ENCODE measurements at regions not wholly inside any gene's neighbourhood (a gene's known extent, or its start where the extent isn't known, plus 50 kb on each side); places are given as distances from the start of the nearest gene placed in this dataset.
"Not testable (repeated sequence)": the region's sequence is repeated elsewhere in the genome, so short reads cannot be mapped to it uniquely, and the experiment has no call there.

DNA sequence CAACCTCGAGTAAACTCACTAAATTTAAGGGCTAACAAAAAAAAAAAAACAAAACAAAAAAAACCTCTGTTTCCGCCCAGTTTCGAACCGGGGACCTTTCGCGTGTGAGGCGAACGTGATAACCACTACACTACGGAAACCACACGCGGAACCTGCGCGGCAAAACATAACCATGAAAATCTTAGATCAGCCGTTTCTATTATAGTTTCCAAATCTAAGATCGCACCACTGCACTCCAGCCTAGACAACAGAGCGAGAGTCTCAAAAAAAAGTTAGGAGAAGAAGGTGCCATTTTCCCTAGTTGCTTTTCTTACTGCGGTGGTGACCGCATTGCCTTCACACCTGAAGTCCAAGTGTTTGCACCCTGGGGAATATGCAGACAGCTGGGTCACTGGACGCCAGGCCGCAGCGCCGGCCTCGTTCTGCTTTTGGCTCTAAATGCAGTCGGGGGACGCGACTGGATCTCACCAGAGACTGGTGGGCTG lies 167.8 kb downstream of the FAM72C start:
- H3K4me1 ChIP-seq (ENCODE audit: control insufficient read depth in 1 of 2, insufficient read depth in 2 of 2, low read length in 2 of 2); H3K4me2 ChIP-seq (ENCODE audit: low read length); H3K9me3 ChIP-seq (ENCODE audit: control insufficient read depth in 1 of 2, insufficient read depth in 1 of 2, low read depth in 1 of 2, low read length in 2 of 2); H4K20me1 ChIP-seq (ENCODE audit: insufficient read depth); H3K79me2 ChIP-seq (ENCODE audit: insufficient read depth, low read length); BruUV-seq (replicated peaks); H2AFZ ChIP-seq (ENCODE audit: low read depth, low read length, poor library complexity, severe bottlenecking); DNase-seq (ENCODE audit: low read depth, low spot score); CTCF ChIA-PET; intact Hi-C loops (cut with micrococcal nuclease); H3K36me3 ChIP-seq (ENCODE audit: control insufficient read depth in 1 of 2, insufficient read depth in 2 of 2, low read length in 2 of 2); H3K27ac ChIP-seq (ENCODE audit: low read depth, low read length); H3K4me3 ChIP-seq (replicated peaks in 1 of 2; ENCODE audit: low read depth in 1 of 2, low read length in 2 of 2); POLR2A ChIA-PET; H3K9ac ChIP-seq (ENCODE audit: low read length); H3K9me2 ChIP-seq (ENCODE audit: insufficient read depth); H3K27me3 ChIP-seq (ENCODE audit: insufficient read depth, low read length); RAD21 ChIA-PET (ENCODE audit: low non-redundant PET in 1 of 2, low total read pairs in 2 of 2, uncharacterized antibody in 2 of 2, unreplicated experiment in 2 of 2): not testable (repeated sequence)
- peak; percentile 12 for ATAC-seq
- TF ChIP-seq, protein P1, sequence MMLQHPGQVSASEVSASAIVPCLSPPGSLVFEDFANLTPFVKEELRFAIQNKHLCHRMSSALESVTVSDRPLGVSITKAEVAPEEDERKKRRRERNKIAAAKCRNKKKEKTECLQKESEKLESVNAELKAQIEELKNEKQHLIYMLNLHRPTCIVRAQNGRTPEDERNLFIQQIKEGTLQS (IDR thresholded peaks at IDR 0.05), result peak; percentile 43; the same call in 1 of the 2 replicates

DNA sequence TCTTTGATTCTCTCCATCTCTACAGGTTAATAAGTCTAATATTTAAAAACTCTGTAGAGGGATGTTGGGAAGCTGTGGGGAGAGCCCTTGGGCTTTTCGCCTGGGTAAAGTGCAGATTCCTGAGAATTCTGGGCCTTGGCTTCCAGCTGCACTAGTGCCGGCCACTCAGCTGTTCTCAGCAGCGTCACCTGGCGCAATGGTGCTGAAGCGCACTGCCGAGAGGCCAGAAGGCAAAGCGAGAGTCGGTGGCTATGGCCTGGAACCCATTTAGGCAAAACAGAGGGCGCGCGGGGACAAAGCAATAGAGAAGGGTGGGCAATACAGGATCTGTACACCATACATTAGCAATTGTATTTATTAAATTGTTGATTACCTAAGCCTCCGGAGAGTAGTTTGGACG lies 168.7 kb downstream of the FAM72C start:
- H3K36me3 ChIP-seq (ENCODE audit: control insufficient read depth in 1 of 2, insufficient read depth in 2 of 2, low read length in 2 of 2); H2AFZ ChIP-seq (ENCODE audit: low read depth, low read length, poor library complexity, severe bottlenecking); H4K20me1 ChIP-seq (ENCODE audit: insufficient read depth); H3K4me3 ChIP-seq (replicated peaks in 1 of 2; ENCODE audit: low read depth in 1 of 2, low read length in 2 of 2); POLR2A ChIA-PET; intact Hi-C loops (cut with micrococcal nuclease); H3K9ac ChIP-seq (ENCODE audit: low read length); H3K4me1 ChIP-seq (ENCODE audit: control insufficient read depth in 1 of 2, insufficient read depth in 2 of 2, low read length in 2 of 2); H3K27me3 ChIP-seq (ENCODE audit: insufficient read depth, low read length); H3K9me3 ChIP-seq (ENCODE audit: control insufficient read depth in 1 of 2, insufficient read depth in 1 of 2, low read depth in 1 of 2, low read length in 2 of 2); CTCF ChIA-PET; BruUV-seq (replicated peaks); DNase-seq (ENCODE audit: low read depth, low spot score); H3K9me2 ChIP-seq (ENCODE audit: insufficient read depth); RAD21 ChIA-PET (ENCODE audit: low non-redundant PET in 1 of 2, low total read pairs in 2 of 2, uncharacterized antibody in 2 of 2, unreplicated experiment in 2 of 2); H3K27ac ChIP-seq (ENCODE audit: low read depth, low read length); H3K4me2 ChIP-seq (ENCODE audit: low read length); H3K79me2 ChIP-seq (ENCODE audit: insufficient read depth, low read length): not testable (repeated sequence)
- peak; percentile 84 for ATAC-seq

DNA sequence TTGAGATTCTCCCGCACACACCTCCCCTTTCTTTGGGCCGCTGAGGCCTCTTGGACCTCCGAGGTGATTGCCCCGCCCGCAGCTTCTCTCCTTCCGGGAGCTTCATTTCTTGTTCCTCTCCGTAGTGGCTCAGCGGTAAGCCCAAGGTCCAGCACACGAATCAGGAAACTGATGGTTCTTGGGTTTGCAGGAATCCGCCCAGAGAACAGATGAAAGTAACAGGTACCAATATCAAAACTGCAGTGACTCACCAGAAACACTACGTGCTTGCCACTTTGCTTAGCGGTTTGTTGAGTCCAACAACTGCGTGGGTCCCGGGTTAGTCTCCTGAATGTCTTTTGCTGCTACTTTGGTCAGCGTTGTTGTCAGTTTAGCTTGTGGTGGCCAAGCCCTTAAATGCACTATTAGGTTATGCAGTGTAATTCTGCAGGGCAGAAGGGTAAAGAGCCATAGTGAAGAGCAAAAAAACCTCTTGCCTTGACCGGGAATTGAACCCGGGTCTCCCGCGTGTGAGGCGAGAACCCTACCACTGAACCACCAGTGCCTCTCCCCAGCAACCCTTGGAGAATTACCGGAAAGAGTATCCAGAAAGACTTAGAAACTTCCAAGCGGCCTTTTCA lies 172.1 kb downstream of the FAM72C start:
- ATAC-seq, result peak; percentile 66
- H2AFZ ChIP-seq (ENCODE audit: low read depth, low read length, poor library complexity, severe bottlenecking); H3K4me2 ChIP-seq (ENCODE audit: low read length); H4K20me1 ChIP-seq (ENCODE audit: insufficient read depth); H3K36me3 ChIP-seq (ENCODE audit: control insufficient read depth in 1 of 2, insufficient read depth in 2 of 2, low read length in 2 of 2); H3K9me2 ChIP-seq (ENCODE audit: insufficient read depth); H3K9me3 ChIP-seq (ENCODE audit: control insufficient read depth in 1 of 2, insufficient read depth in 1 of 2, low read depth in 1 of 2, low read length in 2 of 2); H3K27ac ChIP-seq (ENCODE audit: low read depth, low read length); BruUV-seq (replicated peaks); H3K4me1 ChIP-seq (ENCODE audit: control insufficient read depth in 1 of 2, insufficient read depth in 2 of 2, low read length in 2 of 2); RAD21 ChIA-PET (ENCODE audit: low non-redundant PET in 1 of 2, low total read pairs in 2 of 2, uncharacterized antibody in 2 of 2, unreplicated experiment in 2 of 2); CTCF ChIA-PET; intact Hi-C loops (cut with micrococcal nuclease); H3K79me2 ChIP-seq (ENCODE audit: insufficient read depth, low read length); H3K27me3 ChIP-seq (ENCODE audit: insufficient read depth, low read length); H3K4me3 ChIP-seq (replicated peaks in 1 of 2; ENCODE audit: low read depth in 1 of 2, low read length in 2 of 2); POLR2A ChIA-PET; DNase-seq (ENCODE audit: low read depth, low spot score); H3K9ac ChIP-seq (ENCODE audit: low read length): not testable (repeated sequence)

DNA sequence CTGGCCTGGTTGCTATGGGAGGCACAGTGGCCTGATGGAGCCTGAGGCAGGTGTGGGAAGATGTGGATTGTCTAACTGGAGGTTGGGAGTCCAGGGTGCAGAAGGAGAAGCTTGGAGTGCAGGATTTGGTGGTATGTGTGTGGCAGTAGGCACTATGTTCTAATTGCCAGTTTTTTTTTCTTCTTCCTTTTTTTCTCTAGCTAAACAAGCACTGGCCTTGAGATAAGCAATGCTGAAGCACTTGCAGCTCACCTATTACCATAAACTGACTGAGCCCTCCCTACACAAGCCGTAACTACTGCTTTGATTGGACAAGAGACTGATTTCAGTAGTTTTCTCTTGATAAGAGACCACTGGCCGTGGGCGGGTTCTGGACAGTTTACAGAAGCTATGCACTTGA lies 175.4 kb downstream of the FAM72C start:
- CTCF ChIA-PET; H3K27ac ChIP-seq (ENCODE audit: low read depth, low read length); BruUV-seq (replicated peaks); H4K20me1 ChIP-seq (ENCODE audit: insufficient read depth); H3K9me3 ChIP-seq (ENCODE audit: control insufficient read depth in 1 of 2, insufficient read depth in 1 of 2, low read depth in 1 of 2, low read length in 2 of 2); intact Hi-C loops (cut with micrococcal nuclease); H3K9ac ChIP-seq (ENCODE audit: low read length); RAD21 ChIA-PET (ENCODE audit: low non-redundant PET in 1 of 2, low total read pairs in 2 of 2, uncharacterized antibody in 2 of 2, unreplicated experiment in 2 of 2); H3K4me1 ChIP-seq (ENCODE audit: control insufficient read depth in 1 of 2, insufficient read depth in 2 of 2, low read length in 2 of 2); H3K4me3 ChIP-seq (replicated peaks in 1 of 2; ENCODE audit: low read depth in 1 of 2, low read length in 2 of 2); POLR2A ChIA-PET; ATAC-seq; H2AFZ ChIP-seq (ENCODE audit: low read depth, low read length, poor library complexity, severe bottlenecking); H3K27me3 ChIP-seq (ENCODE audit: insufficient read depth, low read length); H3K79me2 ChIP-seq (ENCODE audit: insufficient read depth, low read length); DNase-seq (ENCODE audit: low read depth, low spot score); H3K36me3 ChIP-seq (ENCODE audit: control insufficient read depth in 1 of 2, insufficient read depth in 2 of 2, low read length in 2 of 2); H3K9me2 ChIP-seq (ENCODE audit: insufficient read depth); H3K4me2 ChIP-seq (ENCODE audit: low read length): not testable (repeated sequence)

Data from HCT116 (cell line).